GM18907 (cell line): ENCODE measurements at regions not wholly inside any gene's neighbourhood (a gene's known extent, or its start where the extent isn't known, plus 50 kb on each side); places are given as distances from the start of the nearest gene placed in this dataset.
"Not testable (repeated sequence)": the region's sequence is repeated elsewhere in the genome, so short reads cannot be mapped to it uniquely, and the experiment has no call there.

Experiments
- ATAC-seq: cut with Tn5 transposase; IDR thresholded peaks from one replicate; pipeline ENCODE4 v1.9.1; 2021; ENCODE audit warnings: mild to moderate bottlenecking, moderate library complexity; ENCODE audit not compliant: unreplicated experiment

DNA sequence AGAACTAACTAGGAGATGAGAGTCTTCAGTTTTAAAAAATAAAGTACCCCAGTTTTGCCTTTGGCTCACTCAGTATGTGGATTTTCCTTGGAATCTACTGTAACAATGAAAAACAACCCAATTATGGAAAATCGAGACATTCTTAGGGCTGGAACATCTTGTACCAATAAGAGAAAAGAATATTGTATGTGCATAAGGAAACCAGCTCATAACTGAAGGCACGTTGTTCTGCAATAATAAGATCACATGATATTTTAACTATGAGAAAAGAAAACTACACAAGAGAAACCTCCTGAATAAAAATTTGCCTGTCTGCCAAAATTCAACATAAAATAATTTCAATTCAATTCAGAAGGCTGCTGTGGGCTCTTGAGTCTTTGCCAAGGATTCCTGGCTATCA, 261.8 kb upstream of the EDNRA start:
- ATAC-seq: no peak

DNA sequence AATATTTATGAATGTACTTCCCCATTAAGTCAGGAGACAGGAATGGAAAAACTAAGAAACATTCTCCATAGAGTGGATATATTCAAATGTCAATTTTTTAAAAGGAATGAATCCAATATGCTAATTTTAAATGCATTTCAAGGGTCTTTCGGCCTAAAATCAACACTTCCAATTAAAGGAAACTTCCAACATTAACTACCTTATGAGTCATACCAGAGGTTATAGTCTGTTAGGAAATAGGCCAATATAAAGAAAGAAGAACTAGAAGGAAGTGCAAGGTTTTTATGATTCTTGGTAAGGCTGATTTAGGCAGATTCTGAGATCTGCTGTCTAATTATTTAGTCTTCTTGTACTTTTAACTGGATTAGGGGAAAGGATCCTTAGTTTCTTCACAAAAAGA, 260.1 kb upstream of the EDNRA start:
- ATAC-seq: no peak

GRCh38 chr4:147222906-147223305, 258.0 kb upstream of the EDNRA start:
- no peak for ATAC-seq

DNA sequence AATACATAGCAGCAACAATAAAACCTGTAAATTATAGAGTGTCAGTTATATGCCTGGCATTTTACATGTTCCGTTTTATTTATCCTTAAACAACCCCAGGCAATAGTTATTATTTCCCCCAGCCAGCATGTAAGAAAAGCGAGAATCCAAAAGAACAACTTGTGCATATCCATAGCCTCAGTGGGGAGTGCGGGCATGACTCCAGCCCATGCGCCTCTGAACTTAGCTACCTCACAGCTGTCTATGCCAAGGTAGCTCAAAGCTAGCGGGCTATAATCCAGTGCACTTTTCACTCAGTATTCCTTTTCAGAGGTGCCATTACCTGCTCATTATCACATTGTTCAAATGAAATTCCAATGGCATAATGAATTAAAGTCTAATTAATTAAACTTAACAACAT, 257.3 kb upstream of the EDNRA start:
- ATAC-seq: no peak

DNA sequence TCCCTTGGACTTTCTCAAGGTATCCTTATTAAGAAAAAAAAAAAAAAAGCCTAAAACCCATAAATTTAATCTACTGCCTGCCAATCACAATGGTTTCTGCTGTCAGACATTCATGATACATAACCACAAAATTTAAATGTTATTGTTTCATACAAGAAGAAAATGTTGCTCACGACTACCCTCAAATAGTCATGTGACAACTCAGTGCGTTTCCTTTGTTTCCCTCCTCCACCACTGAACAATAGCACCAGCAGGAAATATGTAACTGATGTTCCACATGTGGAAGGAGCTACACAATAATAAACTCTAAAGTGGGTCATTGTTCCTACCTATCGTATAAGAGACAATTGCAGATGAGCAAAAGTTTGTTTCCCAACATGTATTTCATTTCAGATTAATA, 244.1 kb upstream of the EDNRA start:
- no peak for ATAC-seq

GRCh38 chr4:147244786-147245185, 236.1 kb upstream of the EDNRA start:
- ATAC-seq: no peak

DNA sequence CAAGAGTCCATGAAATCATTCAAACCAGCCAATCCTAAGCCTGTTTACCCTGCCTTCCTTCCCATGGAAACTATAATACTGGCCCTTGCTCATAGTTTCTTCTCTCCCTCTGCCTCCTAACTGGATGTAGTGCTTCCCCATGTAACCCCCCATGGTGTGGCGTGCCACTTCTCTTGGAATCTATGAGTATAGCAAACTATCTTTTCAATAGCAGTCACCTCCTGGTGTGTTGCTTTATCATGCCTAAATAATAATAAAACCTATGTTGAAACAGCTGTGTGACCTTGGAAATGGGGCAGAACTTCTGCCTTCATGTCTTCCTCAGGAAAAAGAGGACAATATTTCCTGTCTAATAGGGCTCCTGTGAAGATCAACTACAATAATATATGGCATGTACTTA, 234.8 kb upstream of the EDNRA start:
- ATAC-seq: no peak

- ATAC-seq: not testable (repeated sequence)
These were observed 234.4 kb upstream of the EDNRA start for GRCh38 chr4:147246528-147246927.

DNA sequence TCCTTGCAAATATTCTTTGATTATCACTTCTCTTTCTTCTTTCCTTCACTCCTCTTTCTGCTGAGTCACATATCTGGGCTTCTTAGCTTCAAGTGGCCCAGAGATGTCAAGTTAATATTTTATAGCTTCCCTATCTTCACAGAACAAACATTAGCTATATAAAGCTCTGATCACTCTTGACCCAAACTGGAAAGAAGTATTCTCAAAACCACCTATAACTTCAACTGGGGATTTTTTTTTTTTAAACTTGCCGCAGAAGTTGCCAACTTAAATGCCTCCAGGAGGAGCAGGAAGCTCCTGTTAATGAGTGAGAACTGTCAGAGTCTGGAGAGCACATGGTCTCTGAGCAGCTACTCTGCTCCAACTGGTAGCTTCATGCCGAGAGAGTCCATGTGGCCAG, 233.3 kb upstream of the EDNRA start:
- ATAC-seq: peak; percentile 62

- ATAC-seq: no peak
These were observed 230.8 kb upstream of the EDNRA start for GRCh38 chr4:147250062-147250461.

DNA sequence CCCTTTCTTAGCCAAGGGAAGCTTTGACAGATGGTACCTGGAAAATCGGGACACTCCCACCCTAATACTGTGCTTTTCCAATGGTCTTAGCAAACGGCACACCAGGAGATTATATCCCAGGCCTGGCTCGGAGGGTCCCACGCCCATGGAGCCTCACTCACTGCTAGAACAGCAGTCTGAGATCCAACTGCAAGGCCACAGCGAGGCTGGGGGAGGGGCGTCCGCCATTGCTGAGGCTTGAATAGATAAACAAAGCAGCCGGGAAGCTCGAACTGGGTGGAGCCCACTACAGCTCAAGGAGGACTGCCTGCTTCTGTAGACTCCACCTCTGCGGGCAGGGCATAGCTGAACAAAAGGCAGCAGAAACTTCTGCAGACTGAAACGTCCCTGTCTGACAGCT, 225.6 kb upstream of the EDNRA start:
- not testable (repeated sequence) for ATAC-seq

DNA sequence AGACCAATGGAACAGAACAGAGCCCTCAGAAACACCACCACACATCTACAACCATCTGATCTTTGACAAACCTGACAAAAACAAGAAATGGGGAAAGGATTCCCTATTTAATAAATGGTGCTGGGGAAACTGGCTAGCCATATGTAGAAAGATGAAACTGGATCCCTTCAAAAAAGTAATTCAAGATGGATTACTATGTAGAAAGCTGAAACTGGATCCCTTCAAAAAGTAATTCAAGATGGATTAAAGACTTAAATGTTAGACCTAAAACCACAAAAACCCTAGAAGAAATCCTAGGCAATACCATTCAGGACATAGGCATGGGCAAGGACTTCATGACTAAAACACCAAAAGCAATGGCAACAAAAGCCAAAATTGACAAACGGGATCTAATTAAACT, 221.6 kb upstream of the EDNRA start:
- ATAC-seq: not testable (repeated sequence)

- ATAC-seq: no peak
These were observed 196.6 kb upstream of the EDNRA start for GRCh38 chr4:147284256-147284835.

DNA sequence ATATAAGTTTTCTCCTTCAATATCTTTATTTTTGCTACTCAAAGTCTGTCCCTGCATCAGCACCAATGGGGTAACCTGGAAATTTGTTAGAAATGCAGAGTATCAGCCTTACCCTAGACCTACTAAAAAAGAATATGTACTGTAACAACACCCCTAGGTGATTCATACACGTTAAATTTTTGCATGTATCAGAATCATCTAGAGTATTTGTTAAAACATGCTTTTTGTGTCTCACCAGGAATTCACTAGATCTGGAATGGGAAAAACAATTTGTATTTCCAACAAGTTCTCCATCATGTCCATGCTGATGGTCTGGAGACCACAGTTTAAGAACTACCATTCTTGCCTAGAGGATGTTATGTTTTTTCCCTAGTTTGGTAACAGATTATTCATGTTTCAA, 196.0 kb upstream of the EDNRA start:
- ATAC-seq: no peak

GRCh38 chr4:147285751-147286150, 195.1 kb upstream of the EDNRA start:
- ATAC-seq: no peak

DNA sequence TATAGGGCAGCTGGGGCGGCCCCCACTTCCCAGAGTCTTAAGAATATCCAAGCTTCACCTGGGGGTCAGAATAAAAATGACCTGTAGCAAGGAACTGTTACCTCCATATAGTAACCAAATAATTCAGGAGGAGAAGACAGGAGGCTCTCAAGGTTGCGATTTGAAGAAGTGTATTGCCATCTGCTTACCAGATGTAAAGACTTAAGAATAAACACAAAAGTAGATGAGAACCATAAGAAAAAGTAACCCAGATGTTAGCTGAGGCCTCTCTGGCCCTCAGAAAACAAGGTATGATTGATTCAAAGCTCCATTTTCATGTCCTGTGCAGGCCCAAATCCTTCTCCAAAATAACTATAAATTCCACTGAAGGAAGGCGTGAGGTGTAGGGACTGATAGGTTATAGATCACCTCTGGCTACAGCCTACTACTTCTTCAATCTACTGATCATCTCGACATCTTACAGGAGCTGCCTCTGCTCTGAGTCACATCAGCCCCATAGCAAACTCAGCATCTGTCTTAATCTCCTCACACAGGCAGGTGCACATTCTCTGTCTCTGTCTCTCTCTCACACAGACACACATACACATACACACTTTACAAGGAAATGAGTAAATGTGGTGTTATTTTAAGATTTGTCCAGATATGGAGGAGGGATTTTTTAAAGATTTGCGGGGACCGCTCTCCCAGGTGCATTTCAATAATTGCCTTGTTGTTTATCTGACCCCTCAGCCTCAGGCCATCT, 193.9 kb upstream of the EDNRA start:
- ATAC-seq: no peak

DNA sequence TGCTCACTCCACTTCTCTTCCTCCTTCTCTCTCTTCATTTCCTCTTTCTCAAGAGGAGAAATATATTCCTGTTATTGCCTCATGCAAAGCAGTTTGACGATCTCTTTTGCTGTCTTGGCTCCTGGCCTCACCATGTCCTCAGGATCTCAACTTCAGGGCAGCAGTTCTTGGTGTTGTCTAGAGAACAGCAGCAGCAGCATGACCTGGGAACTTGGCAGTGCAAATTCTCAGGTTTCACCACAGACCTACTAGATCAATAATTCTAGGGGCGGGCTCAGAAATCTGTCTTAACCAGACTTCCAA, 193.4 kb upstream of the EDNRA start:
- no peak for ATAC-seq

GRCh38 chr4:147288512-147288911, 192.4 kb upstream of the EDNRA start:
- no peak for ATAC-seq

DNA sequence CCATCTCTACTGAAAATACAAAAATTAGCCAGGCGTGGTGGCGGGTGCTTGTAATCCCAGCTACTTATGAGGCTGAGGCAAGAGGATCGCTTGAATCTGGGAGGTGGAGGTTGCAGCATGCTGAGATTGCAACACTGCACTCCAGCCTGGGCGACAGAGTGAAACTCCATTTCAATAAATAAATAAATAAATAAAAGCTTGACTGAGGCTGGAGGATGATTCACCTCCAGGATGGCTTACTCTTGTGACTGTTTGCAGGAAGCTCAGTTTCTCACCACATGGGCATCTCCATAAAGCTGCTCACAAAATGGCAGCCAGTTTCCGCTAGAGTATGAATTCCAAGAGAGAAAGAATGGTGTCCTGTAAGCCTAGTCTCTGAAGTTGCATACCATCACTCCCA, 191.7 kb upstream of the EDNRA start:
- no peak for ATAC-seq

DNA sequence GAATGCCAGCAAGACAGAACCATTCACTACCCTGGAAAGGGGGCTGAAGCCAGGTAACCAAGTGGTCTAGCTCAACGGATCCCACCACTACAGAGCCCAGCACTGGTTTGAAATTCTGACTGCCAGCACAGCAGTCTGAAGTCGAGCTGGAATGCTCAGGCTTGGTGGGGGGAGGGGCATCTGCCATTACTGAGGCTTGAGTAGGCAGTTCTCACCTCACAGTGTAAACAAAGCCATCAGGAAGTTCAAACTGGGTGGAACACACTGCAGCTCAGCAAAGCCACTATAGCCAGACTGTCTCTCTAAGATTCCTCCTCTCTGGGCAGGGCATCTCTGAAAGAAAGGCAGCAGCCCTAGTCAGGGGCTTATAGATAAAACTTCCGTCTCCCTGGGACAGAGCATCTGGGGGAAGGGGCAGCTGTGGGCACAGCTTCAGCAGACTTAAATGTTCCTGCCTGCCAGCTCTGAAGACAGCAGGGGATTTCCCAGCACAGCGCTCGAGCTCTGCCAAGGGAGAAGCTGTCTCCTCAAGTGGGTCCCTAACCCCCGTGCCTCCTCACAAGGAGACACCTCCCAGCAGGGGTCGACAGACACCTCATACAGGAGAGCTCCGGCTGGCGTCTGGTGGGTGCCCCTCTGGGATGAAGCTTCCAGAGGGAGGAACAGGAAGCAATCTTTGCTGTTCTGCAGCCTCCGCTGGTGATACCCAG, 188.1 kb upstream of the EDNRA start:
- ATAC-seq: not testable (repeated sequence)

DNA sequence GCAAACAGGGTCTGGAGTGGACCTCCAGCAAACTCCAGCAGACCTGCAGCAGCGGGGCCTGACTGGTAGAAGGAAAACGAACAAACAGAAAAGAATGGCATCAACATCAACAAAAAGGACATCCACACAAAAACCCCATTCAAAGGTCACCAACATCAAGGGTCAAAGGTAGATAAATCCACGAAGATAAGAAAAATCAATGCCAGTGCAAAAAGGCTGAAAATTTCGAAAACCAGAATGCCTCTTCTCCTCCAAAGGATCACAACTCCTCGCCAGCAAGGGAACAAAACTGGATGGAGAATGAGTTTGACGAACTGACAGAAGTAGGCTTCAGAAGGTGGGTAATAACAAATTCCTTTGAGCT, 187.6 kb upstream of the EDNRA start:
- not testable (repeated sequence) for ATAC-seq

- ATAC-seq: no peak
These were observed 181.7 kb upstream of the EDNRA start for GRCh38 chr4:147299205-147299604.
